H1 (cell line): ENCODE measurements at regions not wholly inside any gene's neighbourhood (a gene's known extent, or its start where the extent isn't known, plus 50 kb on each side); places are given as distances from the start of the nearest gene placed in this dataset.
"Not testable (repeated sequence)": the region's sequence is repeated elsewhere in the genome, so short reads cannot be mapped to it uniquely, and the experiment has no call there.

Experiments
- ATF3 ChIP-seq: IDR thresholded peaks from 2 replicates; pipeline ENCODE4 v1.6.1; 2011; ENCODE audit warnings: low read depth, mild to moderate bottlenecking, low read length; ENCODE audit not compliant: insufficient read depth
- BRCA1 ChIP-seq: IDR thresholded peaks from 2 replicates; pipeline ENCODE4 v1.6.1; 2012; ENCODE audit warnings: low read depth, low read length, improper control_type of control experiment
- CTCF ChIP-seq, 3 experiments: IDR thresholded peaks; 1 replicate in 2 of 3; 2 replicates in 1 of 3; pipeline versions ENCODE4 v1.5.1 to v1.6.1; 2011; ENCODE audit warnings: low read length in 3 of 3, mild to moderate bottlenecking in 3 of 3, inconsistent platforms in 2 of 3, low read depth in 1 of 3, moderate library complexity in 1 of 3; ENCODE audit not compliant: insufficient read depth in 1 of 3; ENCODE audit errors: control extremely low read depth in 1 of 3
- EZH2 ChIP-seq: fragments of 200-600 bp; sonication (generic); IDR thresholded peaks from 2 replicates; pipeline ENCODE4 v1.7.1; 2012; ENCODE audit warnings: low read depth, mild to moderate bottlenecking, moderate library complexity, low read length, inconsistent platforms; ENCODE audit not compliant: severe bottlenecking
- FOSL1 ChIP-seq: IDR thresholded peaks from 2 replicates; pipeline ENCODE4 v1.6.1; 2011; ENCODE audit warnings: mild to moderate bottlenecking, low read depth, low read length, moderate library complexity; ENCODE audit not compliant: insufficient read depth
- HDAC6 ChIP-seq: IDR thresholded peaks from one replicate; pipeline ENCODE4 v1.7.1; 2012; ENCODE audit warnings: low read depth, mild to moderate bottlenecking, inconsistent platforms, low read length, moderate library complexity
- JUND ChIP-seq: IDR thresholded peaks from 2 replicates; pipeline ENCODE4 v1.6.1; 2011; ENCODE audit warnings: mild to moderate bottlenecking, improper control_type of control experiment, low read length
- NRF1 ChIP-seq: IDR thresholded peaks from 2 replicates; pipeline ENCODE4 v1.6.1; 2011; ENCODE audit warnings: mild to moderate bottlenecking, low read depth, low read length, improper control_type of control experiment
- POLR2A ChIP-seq, 2 experiments: IDR thresholded peaks; 1 replicate in 1 of 2; 2 replicates in 1 of 2; pipeline ENCODE4 v1.6.1; 2011; ENCODE audit warnings: low read depth in 2 of 2, low read length in 2 of 2, mild to moderate bottlenecking in 2 of 2; ENCODE audit errors: control extremely low read depth in 1 of 2
- POLR2AphosphoS5 ChIP-seq: IDR thresholded peaks from 2 replicates; pipeline ENCODE4 v1.6.1; 2011; ENCODE audit warnings: low read depth, low read length
- RBBP5 ChIP-seq: IDR thresholded peaks from 2 replicates; pipeline ENCODE4 v1.7.1; 2012; ENCODE audit warnings: low read depth, mild to moderate bottlenecking, inconsistent platforms, low read length, moderate library complexity, borderline replicate concordance
- SIN3A ChIP-seq, 2 experiments: IDR thresholded peaks in 1 of 2; conservative IDR thresholded peaks in 1 of 2; 2 replicates each; pipeline ENCODE4 v1.6.1; 2011 to 2012; ENCODE audit warnings: low read length in 2 of 2, improper control_type of control experiment in 1 of 2, low read depth in 1 of 2, mild to moderate bottlenecking in 1 of 2
- TBP ChIP-seq: IDR thresholded peaks from 2 replicates; pipeline ENCODE4 v1.6.1; 2011; ENCODE audit warnings: low read depth, low read length, improper control_type of control experiment

- not testable (repeated sequence) for TF ChIP-seq POLR2AphosphoS5; CTCF (IDR thresholded peaks at IDR 0.05; ENCODE audit: control extremely low read depth in 1 of 3, insufficient read depth in 1 of 3, low read depth in 1 of 3, low read length in 3 of 3); RBBP5; SIN3A (conservative IDR thresholded peaks at IDR 0.05 in 1 of 2, IDR thresholded peaks at IDR 0.05 in 1 of 2; ENCODE audit: low read depth in 1 of 2, low read length in 2 of 2); TBP; BRCA1; NRF1; ATF3; JUND; POLR2A (IDR thresholded peaks at IDR 0.05; ENCODE audit: control extremely low read depth in 1 of 2, low read depth in 2 of 2, low read length in 2 of 2); EZH2; FOSL1; HDAC6
These were observed 96.2 kb upstream of the DPY19L1 start for GRCh38 chr7:35133465-35133864.
